ENCODE measurements at regions not wholly inside any gene's neighbourhood (a gene's known extent, or its start where the extent isn't known, plus 50 kb on each side); places are given as distances from the start of the nearest gene placed in this dataset.

DNA sequence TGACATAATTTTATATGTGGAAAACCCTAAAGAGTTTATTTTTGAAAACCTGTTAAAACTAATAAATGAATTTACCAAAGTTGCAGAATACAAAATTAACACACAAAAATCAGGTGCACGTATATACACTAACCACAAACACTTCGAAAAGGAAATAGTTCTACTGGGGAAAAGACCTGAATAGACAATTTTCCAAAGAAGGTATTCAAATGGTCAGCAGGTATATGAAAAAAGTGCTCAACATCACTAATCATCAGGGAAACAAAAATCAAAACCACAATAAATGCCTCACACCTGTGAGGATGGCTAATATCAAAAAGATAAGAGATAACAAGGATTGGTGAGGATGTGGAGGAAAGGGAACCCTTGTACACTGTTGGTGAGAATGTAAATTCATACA is 110.6 kb downstream of the PXDC1 start:
- no peak for DNase-seq

DNA sequence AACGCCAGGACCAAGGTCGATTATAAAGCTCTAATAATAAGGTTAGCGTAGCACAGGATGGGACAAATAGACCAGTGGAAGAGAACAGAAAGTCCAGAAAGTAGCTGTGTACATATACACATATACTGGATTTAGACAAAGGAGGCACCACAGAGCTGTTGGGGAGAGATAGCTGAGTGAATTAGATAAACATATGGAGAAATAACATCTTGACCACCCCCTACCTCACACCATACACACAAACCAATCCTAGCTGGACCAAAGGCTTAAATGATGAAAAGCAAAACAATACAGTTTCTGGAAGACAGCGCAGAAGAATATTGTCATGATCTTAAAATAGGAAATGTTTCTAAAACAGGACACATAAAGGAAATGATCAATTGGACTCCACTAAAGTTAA is 112.9 kb downstream of the PXDC1 start:
- DNase-seq = no peak

DNA sequence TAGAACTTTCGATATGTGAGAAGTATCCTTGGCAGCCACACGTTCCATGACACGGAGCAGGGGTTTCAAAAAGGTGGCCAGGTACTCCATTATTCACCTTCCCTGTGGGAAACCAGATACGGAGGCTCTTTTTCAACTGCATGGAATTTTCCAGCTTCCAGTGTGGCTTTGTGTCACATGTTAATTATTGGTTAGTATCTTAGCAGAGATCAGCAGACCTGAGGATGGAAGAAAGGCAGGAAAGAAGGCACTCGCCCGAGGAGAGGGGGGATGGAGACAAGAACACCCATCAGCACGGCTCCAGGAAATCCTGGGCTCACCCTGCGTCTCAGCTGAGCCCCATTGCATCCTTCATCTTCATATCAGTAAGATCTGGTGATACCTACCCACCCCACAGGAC is 115.5 kb downstream of the PXDC1 start:
- no peak for DNase-seq

DNA sequence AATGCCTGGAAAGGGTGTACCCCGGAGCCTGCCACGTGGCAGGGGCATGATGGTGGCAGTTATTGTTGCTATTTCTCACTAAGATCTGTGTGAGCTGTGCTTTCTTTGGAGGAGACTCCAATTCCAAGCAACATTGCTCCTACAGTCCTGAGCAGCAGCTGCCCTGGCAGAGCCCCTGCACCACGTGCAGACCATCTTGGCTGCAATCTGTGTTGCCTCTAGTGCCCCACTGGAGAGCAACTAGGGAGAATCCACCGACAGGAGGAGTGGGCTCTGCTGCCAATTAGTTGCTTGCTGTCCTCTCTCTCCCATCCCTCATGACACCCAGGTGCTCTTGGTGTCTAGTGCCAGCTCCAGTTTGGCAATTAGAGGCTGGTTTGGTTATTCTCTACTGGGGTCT is 116.0 kb downstream of the PXDC1 start:
- DNase-seq = no peak

DNA sequence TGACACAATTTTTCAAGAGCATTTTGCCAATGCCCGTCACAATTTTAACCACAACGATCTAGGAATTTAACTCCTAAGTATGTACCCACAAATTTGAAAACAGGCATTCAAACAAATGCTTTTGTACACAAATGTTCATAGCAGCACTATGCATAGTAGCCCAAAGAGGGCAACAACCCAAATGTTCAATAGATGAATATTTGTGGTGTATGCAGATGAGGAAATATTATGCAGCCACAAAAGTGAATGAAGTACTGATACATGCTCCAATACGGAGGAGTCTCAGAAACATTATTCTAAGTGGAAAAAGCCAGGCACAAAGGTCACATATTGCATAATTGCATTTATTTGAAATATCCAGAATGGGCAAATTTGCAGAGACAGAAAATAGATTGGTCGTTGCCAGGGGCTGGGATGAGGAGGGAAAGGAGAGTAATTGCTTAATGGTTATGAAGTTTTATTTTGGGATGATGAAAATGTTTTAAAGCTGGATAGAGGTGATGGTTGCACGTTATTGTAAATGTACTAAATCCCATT is 117.2 kb downstream of the PXDC1 start:
- no peak for DNase-seq

DNA sequence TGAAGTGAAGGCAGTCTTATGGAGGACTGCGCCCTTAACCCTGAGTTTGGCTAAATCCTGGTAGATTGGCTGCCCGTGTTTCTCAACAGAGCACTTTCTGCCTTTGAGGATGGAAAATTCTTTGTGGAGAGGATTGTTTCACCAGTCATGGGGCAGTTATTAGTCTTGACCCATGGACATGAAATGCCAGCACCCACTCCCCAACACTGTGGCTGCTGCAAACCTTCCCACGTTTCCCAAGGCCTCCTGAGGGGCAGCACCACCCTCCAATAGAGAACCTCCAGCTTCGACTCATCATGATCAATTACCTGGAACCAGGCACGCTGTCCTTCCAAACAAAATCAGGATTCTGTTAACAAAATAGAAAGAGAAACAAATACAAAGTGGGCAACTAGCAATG is 117.8 kb downstream of the PXDC1 start:
- DNase-seq = no peak

DNA sequence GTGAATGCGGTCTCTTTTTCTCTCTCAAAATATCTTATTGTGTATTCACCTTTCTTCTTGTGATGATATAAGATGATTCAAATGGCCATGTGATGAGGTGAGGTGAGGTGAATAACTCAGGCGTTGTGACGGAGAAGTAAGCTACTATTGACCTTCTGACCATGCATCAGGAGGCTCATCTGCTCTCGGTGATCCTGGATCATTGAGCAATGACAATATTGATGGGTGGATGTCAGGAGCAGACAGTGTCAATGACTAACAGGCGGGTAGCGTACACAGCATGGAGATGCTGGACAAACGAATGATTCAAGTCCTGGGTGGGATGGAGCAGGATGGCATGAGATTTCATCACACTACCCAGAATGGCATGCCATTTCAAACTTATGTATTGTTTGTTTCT is 119.6 kb downstream of the PXDC1 start:
- DNase-seq = no peak

DNA sequence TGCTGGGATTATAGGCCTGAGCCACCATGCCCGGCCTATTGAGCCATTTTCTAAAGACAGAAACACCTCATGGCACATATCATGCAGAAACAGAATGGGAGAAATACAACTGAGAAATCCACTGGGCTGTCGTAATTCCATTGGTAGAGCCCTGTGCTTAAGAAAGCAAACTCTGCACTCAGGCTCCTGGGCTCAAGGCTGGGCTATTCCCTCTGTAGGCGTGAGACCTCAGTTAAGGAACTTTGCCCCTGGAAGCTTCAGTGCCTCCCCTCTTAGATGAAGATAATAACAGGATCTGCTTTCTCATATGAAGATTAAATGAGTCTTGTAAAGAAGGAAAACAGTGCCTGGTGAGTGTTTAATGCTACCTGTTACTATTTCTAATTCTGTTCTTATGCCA is 120.3 kb downstream of the PXDC1 start:
- no peak for DNase-seq

DNA sequence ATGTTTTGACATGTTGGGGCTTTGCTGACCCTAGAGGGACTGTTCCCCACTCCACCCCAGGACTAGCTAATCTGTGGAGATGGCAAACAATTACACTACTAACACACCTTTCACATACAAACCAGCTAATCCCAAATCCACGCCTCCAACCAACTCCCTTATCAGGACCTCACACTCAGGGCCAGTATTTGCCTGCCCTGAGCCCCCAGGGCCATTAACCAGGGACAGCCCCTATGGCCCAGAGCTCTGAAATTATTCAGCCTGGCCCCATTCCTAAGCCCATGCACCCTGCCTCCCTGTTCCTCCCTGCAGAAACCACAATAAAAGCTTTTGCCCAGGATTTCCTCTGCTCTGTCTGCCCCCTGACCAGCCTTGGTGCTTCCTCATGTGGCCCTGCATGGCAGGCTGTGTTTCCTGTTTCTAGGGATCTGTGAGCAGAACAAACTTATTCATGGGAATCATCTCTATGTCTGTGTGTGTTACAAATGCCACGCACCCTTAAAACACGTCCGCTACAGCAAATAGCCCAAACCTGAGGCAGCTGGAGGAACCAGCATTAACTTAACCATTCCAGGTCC is 121.2 kb downstream of the PXDC1 start:
- DNase-seq = no peak

DNA sequence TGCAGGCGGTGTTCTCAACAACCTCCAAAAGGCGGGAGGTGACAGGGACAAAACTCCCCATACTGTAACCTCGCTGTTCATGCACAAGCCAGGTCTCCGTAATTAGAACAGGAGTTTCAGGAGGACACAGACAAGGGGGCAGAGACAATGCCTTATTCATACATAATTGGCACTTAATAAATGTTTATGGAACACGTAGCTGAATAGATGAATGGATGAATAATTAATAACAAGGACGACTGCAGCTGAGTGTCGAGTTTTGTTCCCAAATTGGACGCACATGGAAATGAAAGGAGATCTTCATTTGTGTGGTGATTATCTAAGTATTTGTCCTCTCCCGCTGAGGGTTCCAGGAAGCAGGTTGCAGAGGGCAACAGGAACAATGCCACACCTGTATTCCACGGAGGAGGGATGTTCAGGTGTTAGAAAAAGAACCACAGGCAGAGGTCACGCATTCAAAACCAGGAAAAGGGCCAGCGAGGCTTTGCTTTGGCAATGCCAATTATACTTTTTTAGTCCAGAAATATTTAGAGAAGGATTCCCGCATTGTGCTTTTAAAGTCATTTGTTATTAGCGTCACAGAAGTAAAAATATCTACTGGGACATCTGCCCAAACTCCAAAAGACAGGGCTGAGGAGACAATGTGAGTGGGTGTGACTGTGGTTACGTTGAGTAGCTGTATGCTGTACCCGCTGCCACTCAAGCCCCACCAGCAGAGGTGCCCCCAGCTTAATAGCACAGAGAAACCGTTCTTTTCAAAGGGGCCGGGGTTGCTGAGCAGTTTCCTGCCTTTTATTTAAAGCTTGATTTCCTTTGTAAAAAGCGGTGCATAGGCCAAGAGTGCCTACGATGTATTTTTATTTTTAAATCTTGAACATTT is 123.3 kb downstream of the PXDC1 start:
- DNase-seq = no peak

DNA sequence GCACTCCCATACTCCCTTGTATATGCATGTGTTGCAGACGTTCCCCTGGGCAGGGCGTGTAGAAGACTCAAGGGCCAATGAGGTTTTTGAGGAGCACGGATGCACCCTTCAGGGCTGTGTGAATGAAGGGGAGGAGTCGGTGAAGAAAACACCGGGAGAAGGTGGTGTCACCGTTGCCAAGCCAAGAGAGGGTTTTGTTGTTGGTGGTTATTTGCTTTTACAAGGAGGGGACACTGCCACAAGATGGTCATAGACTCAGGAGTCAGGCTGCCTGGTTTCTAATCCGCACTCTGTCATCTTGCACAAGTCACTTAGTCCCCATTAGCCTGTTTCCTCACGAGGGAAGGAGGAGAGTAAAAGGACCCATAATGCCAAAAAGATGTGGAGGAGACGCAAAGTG is 124.0 kb downstream of the PXDC1 start:
- DNase-seq = no peak

DNA sequence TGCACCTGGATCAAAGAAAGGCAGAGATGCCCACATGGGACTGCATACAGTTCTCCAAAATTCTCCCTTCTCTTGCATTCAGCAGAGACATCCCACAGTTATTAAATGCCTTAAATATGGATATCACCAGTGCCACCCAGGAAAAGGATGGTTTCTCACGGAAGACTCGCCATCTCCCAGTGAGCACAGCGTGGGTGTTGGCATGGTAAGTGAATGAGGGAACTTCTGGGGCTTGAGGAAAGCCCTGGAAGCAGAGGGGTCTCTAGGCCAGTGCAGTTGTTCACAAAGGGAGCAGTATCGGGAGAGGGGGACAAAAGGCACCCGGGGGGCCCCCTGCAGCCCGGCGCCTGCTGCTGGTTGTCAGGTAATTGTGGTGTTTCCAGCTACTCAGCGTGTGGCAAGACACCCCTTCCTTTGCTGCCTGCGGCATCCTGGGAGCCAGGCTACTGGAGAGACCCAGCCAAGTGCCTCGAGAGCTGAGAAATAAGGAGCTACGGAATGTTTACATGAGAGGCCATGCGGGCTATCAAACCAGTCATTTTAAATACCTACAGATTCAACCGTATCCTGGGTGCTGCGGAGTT is 125.4 kb downstream of the PXDC1 start:
- no peak for DNase-seq

DNA sequence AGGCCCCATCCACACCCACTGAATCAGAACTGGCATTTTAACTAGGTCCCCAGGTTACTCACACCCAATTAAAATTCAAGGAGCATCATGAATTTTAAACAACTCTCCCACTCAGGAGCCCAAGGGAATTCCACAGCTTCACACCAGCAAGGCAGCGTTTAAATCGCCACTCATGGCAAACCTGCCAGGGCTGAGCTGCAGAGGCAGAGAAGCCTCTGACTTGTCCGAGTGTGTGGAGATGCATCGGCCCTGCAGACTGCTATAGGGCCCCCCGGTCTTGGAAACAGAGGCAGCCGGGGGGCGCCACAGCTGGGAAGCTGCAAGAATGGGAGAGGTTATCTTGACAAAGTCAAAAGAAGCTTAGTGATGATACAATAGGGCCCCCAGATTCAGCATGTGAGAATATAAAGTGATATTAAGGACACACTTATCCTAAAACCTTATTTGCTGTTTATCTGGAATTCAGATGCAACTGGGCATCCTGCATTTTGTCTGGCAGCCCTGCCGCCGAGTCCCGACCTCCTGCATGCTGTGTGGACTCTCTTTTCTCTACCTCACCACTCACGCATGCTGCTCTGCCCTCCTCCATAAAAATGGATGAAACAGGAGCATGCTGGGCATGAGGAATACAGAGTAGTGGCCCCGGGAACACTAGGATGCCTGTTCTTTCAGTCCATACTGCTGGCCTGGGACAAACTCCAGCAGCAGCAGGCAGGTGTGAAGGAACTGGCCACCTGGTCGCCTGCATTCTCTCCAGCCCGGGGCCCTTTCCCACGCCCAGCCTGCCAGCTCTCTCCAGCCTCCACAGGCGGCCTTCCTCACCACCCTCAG is 126.1 kb downstream of the PXDC1 start:
- no peak for DNase-seq

DNA sequence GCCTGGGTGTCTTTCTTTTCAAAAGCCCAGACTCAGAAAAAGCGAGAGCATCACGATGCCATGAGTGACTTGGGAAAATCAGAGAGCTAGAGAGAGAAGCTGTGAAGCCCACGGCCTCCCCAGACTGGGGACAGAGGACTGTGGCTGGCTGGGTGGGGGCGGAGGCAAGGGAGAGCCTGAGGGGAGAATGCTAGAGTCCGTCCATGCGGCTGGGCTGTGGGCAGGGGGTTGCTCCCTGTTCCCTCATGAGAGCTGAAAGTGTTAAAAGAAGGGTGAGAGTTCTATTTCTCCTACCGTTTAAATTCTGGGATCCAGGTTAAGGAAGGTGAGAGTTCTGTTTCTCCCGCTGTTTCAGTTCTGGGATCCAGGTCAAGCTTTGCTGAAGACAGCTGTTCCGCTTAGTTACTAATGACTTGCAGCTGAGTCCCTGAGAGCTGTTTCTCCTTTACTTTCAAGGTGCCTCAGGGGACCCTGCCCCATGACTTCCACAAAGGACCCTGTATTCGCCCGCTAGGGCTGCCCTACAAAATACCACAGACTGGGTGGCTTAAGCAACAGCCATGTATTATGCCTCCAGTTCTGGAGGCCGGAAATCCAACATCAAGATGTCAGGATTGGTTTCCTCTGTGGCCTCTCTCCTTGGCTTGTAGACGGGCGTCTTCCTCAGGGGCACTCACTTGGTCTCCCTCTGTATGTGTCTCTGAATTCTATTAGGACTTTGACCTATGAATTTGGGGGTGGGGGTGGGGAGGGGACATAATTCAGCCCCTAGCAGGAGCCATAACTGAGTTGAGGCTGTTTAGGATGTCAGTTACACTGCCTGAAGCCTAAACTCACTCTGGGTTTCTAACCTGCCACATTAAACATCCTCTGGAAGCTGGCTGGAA is 127.0 kb downstream of the PXDC1 start:
- no peak for DNase-seq

DNA sequence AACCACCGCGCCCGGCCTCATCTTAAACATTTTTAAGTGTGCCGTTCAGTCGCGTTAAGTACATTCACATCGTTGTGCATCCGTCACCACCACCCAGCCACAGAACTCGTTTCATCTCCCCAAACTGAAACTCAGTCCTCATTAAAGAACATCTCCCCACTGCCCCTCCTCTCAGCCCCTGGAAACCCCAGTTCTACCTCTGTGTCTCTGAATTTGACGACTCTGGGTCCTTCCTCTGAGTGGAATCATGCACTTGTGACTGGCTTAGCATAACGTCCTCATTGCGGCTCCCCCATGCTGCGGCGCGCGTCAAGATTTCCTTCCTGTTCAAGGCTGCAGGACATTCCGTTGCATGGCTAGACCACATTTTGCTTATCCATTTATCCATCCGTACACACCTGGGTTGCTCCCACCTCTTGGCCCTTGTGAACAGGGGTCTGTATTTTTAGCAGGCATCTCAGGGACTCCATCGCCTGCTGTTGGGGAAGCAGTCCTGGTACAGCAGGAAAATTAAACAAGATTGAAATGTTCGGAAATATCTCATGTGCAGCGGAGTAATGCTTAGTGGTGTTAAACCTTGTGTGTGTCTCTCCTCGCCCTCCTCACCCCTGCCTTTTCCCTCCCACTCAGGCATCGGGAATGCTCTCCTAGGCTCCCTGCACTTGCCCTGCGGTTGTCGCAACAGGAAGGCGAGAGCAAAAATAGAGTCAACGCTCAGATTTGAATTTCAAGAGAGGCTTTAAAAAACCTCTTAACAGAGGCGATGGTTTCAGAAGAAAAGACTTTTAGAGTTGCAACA is 127.9 kb downstream of the PXDC1 start:
- DNase-seq = no peak

DNA sequence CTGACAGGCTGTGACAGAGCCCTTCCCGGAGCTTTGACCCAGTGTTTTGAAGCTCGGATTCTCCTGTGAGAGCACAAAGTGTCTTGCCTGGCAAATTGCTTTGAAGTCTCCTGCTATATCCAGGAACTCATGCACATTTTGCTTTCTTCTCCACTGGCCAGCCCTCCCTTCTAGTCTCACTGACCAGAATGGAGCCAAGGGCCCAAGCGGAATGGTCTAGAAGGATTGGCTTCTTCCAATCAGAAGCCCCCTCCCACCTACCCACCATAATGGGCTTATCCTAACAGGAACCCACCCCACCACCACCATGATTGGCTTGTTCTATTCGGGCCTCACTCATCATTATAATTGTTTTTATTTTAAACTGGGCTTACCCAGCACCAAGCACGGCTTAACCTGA is 130.1 kb downstream of the PXDC1 start:
- DNase-seq = no peak

DNA sequence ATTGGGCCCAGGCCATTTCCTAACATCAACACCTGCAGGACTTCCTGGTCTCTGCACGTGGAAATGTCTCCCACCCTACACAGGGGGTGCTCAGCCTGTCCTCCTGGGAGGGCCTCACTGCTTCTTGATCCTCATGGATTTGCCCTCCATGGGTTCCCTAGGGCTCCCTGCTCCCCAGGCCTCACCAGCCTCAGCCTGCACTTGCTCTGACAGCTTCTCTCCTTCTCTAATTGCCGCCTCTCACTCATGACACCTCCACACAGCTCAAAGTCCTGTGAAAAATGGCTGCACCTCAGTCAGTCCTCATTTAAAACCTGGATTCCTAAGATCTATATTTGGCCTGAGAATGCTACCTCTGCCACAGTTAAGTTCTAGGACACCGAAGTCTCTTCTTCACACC is 130.6 kb downstream of the PXDC1 start:
- DNase-seq = no peak

DNA sequence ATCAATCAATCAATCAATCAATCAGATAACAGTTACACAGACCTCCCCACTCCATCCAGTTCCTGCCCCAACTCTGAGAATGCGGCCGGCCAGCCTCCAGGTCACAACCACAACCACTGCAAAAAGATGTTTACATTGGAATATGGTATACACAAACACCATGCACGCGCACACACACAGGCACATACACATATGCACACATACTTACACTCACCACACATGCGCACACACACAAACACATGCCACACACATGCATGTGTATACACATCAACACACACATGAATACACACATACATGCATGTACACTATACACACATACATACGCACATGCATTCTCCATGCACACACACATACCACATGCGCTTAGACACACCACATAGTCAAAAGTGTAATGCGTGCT is 131.1 kb downstream of the PXDC1 start:
- DNase-seq = no peak

DNA sequence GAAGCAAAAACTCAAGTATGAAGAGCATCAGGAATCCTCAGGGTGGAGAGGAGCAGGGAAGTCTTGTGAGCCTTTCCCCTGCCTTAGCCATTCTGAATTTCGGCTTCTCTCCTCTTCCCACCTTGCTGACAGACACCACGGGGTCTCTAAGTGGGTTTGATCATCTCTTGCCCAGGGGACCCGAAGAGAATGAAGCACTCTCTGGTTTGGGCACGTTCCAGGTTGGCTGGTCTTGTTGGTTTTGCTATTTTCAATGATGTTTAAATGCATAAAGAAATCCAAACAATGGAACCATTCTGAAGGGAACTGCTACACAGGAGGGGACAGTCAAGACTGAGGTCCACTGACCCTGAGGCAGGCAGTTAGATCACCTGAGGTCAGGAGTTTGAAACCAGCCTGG is 131.7 kb downstream of the PXDC1 start:
- DNase-seq = no peak

DNA sequence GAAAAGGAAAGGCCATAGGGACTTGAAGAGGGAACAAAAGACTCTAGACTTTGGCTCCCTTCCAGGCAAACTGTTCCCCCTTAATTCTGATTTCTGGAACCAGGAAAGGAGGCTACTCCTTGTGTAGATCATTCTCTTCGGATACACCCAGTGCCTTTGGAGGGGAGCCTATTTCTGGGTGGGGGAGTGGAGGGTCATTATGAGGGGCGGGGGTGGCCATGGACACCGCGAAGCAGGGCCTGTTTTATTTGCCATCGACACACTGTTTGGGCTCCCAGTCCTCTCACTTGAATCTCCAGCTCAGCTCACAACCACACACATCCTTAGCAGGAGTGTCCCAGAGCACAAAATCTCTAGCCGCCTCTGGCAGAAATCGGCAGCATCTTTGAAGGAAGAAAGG is 132.3 kb downstream of the PXDC1 start:
- DNase-seq = no peak

DNA sequence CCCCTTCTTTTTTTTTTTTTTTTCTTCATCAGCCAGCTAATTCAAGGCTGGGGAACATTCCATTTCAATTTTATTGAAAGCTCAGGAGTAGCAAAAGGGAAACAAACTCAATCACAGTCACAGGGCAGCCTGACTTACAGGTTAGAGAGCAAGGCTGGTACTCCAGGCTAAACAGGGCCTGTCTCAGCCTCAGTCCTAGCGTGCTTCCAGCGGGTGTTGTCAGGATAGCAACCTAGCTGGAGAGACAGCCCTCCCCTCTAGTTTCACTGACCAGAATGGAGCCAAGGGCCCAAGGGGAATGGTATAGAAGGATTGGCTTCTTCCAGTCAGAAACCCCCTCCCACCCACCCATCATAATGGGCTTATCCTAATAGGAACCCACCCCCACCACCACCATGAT is 132.9 kb downstream of the PXDC1 start:
- DNase-seq = no peak

Measured in right kidney (tissue), 1 donor.